Medulla oblongata (tissue), 1 donor: ENCODE measurements at regions not wholly inside any gene's neighbourhood (a gene's known extent, or its start where the extent isn't known, plus 50 kb on each side); places are given as distances from the start of the nearest gene placed in this dataset.

Experiments
- DNase-seq: peaks from one replicate; pipeline ENCODE4 v3.0.0-alpha.2; 2015; ENCODE audit errors: extremely low spot score

GRCh38 chr12:24172031-24172772 lies 222.7 kb upstream of the SOX5 start:
- peak; percentile 8 for DNase-seq

- no peak for DNase-seq
These were observed 205.6 kb upstream of the SOX5 start for GRCh38 chr12:24155042-24155441.

DNA sequence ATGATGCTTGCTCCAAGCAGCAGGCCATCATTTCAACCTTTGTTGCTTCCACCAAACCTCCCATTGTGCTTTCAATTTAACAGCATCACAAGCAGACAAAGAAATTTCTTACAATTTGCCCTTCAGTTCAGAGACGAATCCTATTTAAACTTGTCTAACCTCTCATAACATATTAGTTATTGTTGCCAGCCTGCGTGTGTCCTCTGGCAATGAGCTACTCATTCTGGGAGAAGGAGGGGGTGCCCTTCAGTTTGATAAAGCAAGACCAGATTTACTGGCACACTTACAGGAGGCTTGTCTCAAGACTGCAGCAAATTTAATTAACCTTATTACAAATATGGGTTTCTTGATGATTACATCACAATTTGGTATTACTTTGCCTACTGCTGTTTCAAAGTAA lies 203.6 kb upstream of the SOX5 start:
- DNase-seq, result no peak

- DNase-seq, result no peak
These were observed 202.8 kb upstream of the SOX5 start for GRCh38 chr12:24152270-24152669.

GRCh38 chr12:24143928-24144327 lies 194.5 kb upstream of the SOX5 start:
- DNase-seq, result no peak

- DNase-seq, result no peak
These were observed 189.6 kb upstream of the SOX5 start for GRCh38 chr12:24139035-24139434.

DNA sequence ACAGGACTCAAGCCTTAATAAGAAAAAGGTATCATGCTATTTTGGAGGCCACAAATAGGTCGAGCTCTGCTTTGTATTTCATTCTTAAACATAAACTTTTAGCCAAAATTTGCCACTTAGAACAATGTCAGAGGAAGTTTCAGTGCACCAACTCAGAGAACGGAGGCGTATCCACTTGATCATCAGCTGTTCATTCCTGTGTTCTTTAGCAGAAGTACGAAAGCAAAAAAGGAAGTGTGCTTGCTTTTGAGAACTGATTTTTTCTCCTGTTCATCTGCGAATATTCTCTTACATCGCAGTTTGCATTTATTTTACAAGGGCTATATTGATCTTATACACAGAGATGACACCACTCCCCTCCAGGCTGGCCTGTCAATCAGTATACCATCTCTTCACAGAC lies 188.6 kb upstream of the SOX5 start:
- peak; percentile 23 for DNase-seq

GRCh38 chr12:24135158-24135850 lies 185.8 kb upstream of the SOX5 start:
- no peak for DNase-seq

DNA sequence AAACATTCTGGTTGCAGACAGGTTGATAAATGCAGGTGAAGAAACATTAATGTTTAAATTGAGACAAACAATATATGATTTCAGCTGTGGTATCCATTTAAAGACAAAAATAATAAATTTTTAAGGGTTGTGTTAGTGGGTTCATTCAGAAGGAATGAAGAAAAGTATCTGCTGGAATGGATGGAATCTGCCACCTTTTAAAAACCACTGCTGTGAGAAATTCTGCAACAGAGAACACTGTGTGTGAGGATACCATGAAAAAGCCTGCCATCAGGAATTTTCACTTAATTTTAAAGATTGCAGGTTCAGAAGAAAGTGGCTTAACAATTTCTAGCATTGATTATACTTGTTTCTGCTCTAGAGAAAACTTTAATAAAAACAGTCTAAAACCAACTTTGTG lies 184.6 kb upstream of the SOX5 start:
- DNase-seq, result no peak

GRCh38 chr12:24133384-24133783 lies 183.9 kb upstream of the SOX5 start:
- no peak for DNase-seq

DNA sequence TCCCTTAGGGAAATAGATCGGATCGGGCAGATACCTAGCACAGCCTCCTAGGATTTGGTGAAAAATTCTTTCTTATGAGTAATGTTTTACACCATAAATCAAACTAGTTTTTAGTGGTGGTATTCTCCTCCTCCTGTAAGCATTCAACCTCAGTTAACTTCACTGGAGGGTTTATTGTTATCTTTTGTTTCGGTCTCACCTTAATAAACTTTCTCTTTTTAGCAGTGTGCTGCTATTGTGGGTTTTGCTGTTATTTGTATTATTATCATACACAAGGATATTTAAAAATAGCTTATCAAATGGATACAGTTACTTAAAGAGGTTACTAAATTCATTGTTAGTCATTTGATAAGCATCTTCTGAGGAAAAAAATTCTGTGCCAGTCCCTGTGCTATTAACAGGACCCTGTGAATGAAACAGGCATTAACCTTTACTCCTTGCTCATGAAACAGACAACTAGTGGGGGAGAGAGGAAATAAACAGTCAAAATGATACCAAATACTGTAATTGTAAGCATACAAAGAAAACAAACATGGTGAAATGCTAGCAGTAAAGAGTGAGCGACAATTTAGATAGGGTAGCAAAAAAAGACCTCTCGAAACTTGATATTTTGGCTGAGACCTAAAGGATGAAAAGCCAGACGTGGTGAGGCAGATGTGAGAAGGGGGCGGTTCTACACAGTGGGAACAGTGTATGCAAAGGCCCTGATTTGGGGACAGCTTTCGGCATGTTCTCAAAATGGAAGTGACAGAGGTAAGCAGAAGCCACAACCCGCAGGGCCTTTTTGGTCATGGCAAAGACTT lies 178.7 kb upstream of the SOX5 start:
- DNase-seq, result no peak

GRCh38 chr12:24125280-24125679 lies 175.8 kb upstream of the SOX5 start:
- no peak for DNase-seq

DNA sequence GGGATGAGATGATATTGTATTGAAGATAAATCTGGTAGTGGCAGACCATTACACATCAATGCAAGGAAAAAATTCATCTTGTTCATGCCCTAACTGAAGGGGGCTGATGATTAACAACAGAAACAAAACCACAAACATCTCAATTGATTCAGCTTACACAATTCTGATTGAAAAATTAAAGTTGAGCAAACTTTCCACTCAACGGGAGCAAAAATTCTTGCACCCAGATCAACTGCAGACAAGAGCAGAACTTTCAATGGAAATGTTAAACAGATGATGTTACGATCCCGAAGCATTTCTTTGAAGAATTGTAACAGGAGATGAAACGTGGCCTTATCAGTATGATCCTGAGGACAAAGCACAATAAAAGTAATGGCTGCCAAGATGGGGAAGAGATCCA lies 172.4 kb upstream of the SOX5 start:
- no peak for DNase-seq

DNA sequence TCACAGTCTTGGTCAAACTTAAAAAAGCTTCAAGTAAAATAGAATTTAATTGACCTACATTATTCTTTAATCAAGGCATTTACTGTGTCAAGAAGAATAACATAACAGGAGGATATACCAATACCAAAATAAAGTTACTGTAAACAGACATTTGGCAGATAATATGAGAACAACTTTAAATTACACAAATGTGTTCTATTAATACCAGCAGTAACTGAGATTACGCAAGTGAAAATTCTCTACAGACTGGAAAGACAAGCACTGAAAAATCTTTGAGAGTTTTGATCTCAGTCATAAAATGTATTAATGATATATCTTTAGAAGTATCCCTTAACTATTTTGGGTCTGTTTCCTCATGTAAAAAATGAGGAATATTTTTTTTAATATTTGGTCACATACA lies 169.2 kb upstream of the SOX5 start:
- DNase-seq, result no peak

- no peak for DNase-seq
These were observed 167.1 kb upstream of the SOX5 start for GRCh38 chr12:24116548-24116947.

- DNase-seq, result no peak
These were observed 164.2 kb upstream of the SOX5 start for GRCh38 chr12:24113701-24114100.

DNA sequence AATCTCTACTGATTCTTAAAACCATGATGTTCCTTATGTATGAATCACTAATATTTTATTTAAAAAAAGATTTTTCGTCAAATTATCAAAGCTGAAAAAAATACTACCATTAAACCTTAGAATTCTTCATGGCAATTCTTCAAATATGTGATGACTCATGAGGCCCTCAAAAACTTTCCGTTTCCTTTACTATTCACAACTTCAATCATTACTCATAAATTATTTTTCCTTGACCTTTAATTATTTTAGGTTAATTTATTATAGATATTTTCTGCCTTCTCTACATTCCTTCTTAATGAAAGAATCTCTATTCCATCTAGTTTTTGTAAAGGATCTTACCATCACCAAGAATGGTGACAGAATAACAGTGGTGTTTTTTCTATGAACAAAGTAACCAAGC lies 162.1 kb upstream of the SOX5 start:
- DNase-seq, result no peak

- DNase-seq, result no peak
These were observed 161.6 kb upstream of the SOX5 start for GRCh38 chr12:24111086-24111485.

DNA sequence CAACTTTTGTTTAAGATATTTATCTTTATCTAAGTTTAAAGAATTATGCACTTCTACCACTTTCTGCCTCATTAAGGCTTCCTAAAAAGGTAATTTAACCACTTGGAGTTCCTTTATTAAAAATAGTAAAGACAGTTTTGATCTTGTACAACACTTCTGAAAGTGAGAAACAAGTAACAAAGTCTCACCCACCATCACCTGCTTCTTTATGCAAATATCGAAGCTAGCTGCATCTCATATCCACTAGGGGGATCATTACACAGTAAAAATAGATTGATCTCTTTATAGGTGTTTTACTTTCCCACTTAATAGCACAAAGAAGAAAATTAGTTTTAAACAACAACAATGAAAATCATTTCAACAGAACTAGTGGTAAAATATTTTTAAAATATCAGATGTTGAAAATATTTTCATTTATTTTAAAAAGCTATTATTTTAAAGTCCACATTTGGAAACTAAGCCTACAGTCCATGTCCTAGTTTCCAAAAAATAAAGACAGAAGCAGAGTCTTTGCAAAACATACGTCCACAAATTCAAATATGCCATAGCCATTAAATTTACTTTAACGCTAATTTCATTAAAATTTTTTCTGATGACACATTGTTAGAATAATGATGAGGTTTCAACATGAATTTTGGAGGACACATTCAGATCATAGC lies 160.0 kb upstream of the SOX5 start:
- peak; percentile 17 for DNase-seq

GRCh38 chr12:24102676-24103075 lies 153.2 kb upstream of the SOX5 start:
- no peak for DNase-seq

DNA sequence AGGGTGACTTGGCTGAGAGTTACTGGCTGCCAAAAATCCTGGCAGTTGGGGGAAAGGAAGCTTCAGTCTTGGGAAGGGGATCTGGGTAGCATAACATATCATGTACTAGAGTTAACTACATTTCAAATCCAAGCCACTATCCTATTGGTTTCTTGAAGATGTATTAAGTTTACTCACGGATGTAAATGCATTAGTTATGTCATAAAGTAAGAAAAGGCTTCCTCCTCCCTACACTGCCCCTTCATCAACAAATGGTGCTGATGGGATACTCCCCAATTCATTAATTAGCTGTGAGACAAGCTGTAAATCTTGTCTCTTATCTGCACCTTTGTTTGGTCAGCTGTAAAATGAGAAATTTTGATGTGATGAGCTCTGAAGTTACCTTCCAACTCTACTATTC lies 150.1 kb upstream of the SOX5 start:
- no peak for DNase-seq

DNA sequence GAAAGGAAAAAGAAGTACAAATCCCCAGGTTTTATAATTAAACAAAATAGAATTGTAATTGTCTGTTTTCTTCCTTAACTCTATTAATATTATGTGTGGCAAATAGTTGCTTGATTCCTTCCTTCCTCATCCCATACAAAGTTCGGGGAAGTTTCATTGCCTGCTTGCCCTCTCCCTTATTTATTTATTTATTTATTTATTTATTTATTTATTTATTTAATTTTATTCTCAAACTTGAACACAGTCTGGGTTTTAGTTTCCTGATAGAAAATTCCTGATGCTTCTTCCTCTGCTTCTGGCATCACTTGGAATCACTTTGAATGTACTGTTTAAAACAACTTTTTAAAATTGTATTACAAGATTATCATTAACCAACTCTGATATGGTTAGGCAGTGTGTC lies 145.8 kb upstream of the SOX5 start:
- DNase-seq, result no peak
